ENCODE measurements at regions not wholly inside any gene's neighbourhood (a gene's known extent, or its start where the extent isn't known, plus 50 kb on each side); places are given as distances from the start of the nearest gene placed in this dataset.

DNA sequence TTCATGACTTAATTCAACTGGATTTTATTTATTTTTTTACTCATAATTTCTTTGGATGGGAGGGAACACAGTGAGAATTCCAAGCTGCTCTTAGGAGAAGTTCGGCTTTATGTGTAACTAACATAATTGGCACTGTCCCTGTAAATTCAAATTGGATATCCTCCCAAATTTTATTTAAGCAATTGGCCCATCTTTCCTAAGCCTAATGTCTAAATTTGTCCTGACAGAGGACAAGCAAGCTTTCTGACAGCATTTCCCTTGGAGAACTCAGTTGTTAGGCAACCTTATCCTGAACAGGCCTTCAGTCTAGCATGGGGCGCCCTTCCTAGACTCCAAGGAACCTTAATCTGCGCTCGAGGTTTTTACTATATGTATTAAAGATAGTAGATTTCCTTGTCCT is 550.3 kb downstream of the NUF2 start:
- TF ChIP-seq, protein P1, sequence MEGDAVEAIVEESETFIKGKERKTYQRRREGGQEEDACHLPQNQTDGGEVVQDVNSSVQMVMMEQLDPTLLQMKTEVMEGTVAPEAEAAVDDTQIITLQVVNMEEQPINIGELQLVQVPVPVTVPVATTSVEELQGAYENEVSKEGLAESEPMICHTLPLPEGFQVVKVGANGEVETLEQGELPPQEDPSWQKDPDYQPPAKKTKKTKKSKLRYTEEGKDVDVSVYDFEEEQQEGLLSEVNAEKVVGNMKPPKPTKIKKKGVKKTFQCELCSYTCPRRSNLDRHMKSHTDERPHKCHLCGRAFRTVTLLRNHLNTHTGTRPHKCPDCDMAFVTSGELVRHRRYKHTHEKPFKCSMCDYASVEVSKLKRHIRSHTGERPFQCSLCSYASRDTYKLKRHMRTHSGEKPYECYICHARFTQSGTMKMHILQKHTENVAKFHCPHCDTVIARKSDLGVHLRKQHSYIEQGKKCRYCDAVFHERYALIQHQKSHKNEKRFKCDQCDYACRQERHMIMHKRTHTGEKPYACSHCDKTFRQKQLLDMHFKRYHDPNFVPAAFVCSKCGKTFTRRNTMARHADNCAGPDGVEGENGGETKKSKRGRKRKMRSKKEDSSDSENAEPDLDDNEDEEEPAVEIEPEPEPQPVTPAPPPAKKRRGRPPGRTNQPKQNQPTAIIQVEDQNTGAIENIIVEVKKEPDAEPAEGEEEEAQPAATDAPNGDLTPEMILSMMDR (IDR thresholded peaks at IDR 0.05) = no peak
- TF ChIP-seq REST (IDR thresholded peaks at IDR 0.05; ENCODE audit: insufficient read depth in 1 of 2, low read depth in 2 of 2, low read length in 1 of 2) (no peak), TCF7L2 (IDR thresholded peaks at IDR 0.05; ENCODE audit: low read depth, low read length) (no peak), POLR2AphosphoS5 (IDR thresholded peaks at IDR 0.05; ENCODE audit: low read depth, low read length) (no peak), SIN3A (IDR thresholded peaks at IDR 0.05; ENCODE audit: borderline replicate concordance, insufficient read depth, low read depth, low read length) (no peak)
